ENCODE measurements at regions not wholly inside any gene's neighbourhood (a gene's known extent, or its start where the extent isn't known, plus 50 kb on each side); places are given as distances from the start of the nearest gene placed in this dataset.
"Not testable (repeated sequence)": the region's sequence is repeated elsewhere in the genome, so short reads cannot be mapped to it uniquely, and the experiment has no call there.

DNA sequence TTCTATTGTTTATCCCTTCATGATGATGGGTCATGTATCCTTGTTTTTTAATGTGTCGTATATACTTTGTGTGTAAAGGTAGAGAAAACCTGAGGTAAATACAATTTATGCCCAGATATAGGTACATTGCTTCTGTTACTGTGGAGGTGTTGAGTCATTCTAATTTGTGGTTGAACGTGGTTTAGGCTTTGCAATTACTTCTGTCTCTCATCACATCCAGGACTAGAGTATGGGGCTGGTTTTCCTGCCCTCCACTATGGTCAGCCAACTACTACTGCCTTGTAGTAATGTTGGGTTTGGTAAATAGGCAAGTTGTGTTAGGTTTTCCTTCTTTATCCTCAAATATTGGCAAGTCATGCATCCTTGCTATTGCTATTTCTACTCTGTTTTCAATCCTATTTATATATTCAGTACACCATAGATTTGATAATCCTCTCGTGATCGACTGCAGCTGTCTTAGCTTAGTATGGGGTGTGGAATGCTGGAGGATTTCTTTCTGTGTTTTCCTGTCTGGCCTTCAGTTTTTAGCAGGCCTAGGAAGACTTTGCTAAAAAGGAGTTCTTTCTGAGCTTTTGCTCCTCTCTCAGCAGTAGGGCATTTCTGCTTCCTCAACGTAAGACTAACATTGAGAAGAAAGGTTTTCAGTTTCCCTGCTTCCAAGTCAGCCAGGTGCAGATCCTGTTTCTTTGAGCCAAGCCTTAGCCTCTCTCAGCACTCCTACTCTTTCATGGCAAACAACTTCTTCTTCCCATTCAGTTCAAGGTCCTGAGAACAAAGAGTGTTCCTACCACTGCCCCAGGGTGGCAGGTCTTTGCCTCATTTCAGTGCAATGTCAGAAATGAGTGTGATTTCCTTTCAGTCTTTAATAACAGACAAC is 844.4 kb upstream of the CDH18 start:
- Histone ChIP-seq H3K4me1 (replicated peaks) (no peaks in the 10 kb centered on the region), H3K36me3 (no peaks in the 10 kb centered on the region), H3K9me3 (no peaks in the 10 kb centered on the region), H3K27me3 (replicated peaks; ENCODE audit: insufficient read depth) (no peaks in the 10 kb centered on the region), H3K27ac (no peak overlapping the region), H3K4me3 (no peak overlapping the region)
- DNase-seq (ENCODE audit: low spot score), result no peak
- intact Hi-C loops (cut with DNase I), result no loop called here
- no peak for TF ChIP-seq CTCF (IDR thresholded peaks at IDR 0.05)
- TF ChIP-seq POLR2A (IDR thresholded peaks at IDR 0.05), result no peak
- TF ChIP-seq POLR2AphosphoS5 (IDR thresholded peaks at IDR 0.05), result no peak
- WGBS, result 84% methylated on average over 5 of the region's 5 CpGs

GRCh38 chr5:20825951-20826350 is 838.0 kb upstream of the CDH18 start:
- whole genome bisulfite sequencing, result 88% methylated on average over 1 of the region's 1 CpG
- intact Hi-C loops (cut with DNase I); H3K4me1 ChIP-seq (replicated peaks); H3K27me3 ChIP-seq (replicated peaks; ENCODE audit: insufficient read depth); DNase-seq (ENCODE audit: low spot score); H3K9me3 ChIP-seq; H3K4me3 ChIP-seq; H3K36me3 ChIP-seq; H3K27ac ChIP-seq: not testable (repeated sequence)

DNA sequence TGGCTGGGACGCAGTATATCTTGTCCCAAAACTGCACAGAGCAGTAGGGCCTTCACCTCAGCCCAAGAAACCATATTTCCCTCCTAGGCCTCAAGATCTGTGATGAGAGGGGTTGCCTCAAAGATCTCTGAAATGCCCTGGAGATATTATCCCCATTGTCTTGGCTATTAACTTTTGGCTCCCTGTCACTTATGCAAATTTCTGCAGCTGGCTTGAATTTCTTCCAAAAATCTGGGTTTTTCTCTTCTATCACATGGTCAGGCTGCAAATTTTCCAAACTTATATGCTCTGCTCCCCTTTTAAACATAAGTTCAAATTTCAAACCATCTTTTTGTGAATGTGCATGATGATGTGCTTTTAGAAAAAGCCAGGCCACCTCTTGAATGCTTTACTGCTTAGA is 809.2 kb upstream of the CDH18 start:
- H3K9me3 ChIP-seq; H3K27ac ChIP-seq; H3K4me1 ChIP-seq (replicated peaks); H3K4me3 ChIP-seq; DNase-seq (ENCODE audit: low spot score); H3K36me3 ChIP-seq; intact Hi-C loops (cut with DNase I); H3K27me3 ChIP-seq (replicated peaks; ENCODE audit: insufficient read depth): not testable (repeated sequence)
- 100% methylated on average over 1 of the region's 1 CpG for WGBS

DNA sequence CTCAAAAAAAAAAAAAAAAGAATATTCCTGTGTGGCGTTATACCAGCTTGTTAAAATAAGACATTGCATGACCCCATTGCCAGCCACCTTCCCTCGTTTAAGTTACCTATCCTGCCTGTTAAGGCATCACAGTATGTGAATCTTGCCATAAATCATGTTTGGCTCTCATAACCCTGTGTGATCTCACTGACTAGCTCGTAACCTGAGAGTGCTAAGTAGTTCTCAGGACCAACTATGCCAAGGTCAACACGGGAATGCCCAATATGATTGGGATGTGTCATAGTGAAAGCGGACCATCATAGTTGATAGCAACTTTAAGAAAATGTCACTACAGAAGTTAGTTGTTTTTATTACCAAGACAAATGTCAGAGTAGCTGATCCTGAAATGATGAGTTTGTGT is 796.8 kb upstream of the CDH18 start:
- H3K27ac ChIP-seq; DNase-seq (ENCODE audit: low spot score); H3K27me3 ChIP-seq (replicated peaks; ENCODE audit: insufficient read depth); H3K4me3 ChIP-seq; H3K9me3 ChIP-seq; H3K36me3 ChIP-seq; H3K4me1 ChIP-seq (replicated peaks); intact Hi-C loops (cut with DNase I): not testable (repeated sequence)
- WGBS, result 67% methylated on average over 3 of the region's 5 CpGs

DNA sequence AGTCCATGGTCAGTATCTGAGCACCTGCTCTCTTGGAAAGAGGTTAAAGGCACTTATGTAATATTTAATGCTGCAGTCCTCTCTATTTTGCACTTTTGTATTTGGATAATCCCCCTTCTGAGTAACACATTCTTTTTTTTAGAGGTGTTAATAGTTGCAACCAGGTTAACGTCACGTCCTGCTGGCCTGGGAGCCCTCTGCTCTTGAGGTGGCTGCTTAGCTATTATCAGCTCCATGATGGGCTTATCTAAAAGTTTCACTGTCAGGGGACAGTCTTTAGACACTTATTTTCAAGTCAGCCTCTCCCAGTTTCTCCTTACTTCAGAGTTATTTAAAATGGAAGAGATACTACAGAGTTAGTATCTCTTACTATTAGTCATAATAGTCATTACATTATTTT is 795.5 kb upstream of the CDH18 start:
- H3K36me3 ChIP-seq; H3K4me3 ChIP-seq; intact Hi-C loops (cut with DNase I); H3K27me3 ChIP-seq (replicated peaks; ENCODE audit: insufficient read depth); H3K4me1 ChIP-seq (replicated peaks); H3K9me3 ChIP-seq; H3K27ac ChIP-seq; DNase-seq (ENCODE audit: low spot score): not testable (repeated sequence)
- WGBS, result 88% methylated on average over 2 of the region's 2 CpGs

DNA sequence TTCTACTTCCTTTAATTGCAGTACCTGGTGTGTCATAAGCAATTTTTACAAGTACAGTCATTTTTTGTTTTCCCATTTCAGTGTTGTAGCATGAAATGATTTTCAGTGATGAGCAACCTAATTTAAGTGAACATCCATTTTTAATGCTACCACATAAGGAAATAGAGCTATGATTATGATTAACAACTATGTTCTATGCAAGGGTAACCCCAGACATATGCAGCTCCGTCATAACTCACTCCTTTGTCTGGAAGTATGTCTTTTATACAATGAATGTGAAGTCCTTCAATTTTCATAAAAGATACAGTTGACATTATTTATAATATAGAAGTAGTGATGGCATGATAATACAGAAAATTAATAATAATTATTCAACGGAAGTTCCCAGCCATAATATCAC is 783.3 kb upstream of the CDH18 start:
- H3K27ac ChIP-seq; H3K4me1 ChIP-seq (replicated peaks); H3K4me3 ChIP-seq; H3K36me3 ChIP-seq; DNase-seq (ENCODE audit: low spot score); H3K27me3 ChIP-seq (replicated peaks; ENCODE audit: insufficient read depth); intact Hi-C loops (cut with DNase I); H3K9me3 ChIP-seq: not testable (repeated sequence)
- WGBS, result 84% methylated on average over 2 of the region's 2 CpGs

GRCh38 chr5:20765074-20765473 is 777.1 kb upstream of the CDH18 start:
- DNase-seq (ENCODE audit: low spot score); H3K27me3 ChIP-seq (replicated peaks; ENCODE audit: insufficient read depth); H3K9me3 ChIP-seq; H3K4me1 ChIP-seq (replicated peaks); intact Hi-C loops (cut with DNase I); H3K4me3 ChIP-seq; H3K36me3 ChIP-seq; H3K27ac ChIP-seq: not testable (repeated sequence)
- WGBS, result no CpG with 5 or more reads among the region's 2 CpGs

GRCh38 chr5:20759459-20759858 is 771.5 kb upstream of the CDH18 start:
- DNase-seq (ENCODE audit: low spot score); H3K36me3 ChIP-seq; intact Hi-C loops (cut with DNase I); H3K9me3 ChIP-seq; H3K27ac ChIP-seq; H3K27me3 ChIP-seq (replicated peaks; ENCODE audit: insufficient read depth); H3K4me1 ChIP-seq (replicated peaks); H3K4me3 ChIP-seq: not testable (repeated sequence)

DNA sequence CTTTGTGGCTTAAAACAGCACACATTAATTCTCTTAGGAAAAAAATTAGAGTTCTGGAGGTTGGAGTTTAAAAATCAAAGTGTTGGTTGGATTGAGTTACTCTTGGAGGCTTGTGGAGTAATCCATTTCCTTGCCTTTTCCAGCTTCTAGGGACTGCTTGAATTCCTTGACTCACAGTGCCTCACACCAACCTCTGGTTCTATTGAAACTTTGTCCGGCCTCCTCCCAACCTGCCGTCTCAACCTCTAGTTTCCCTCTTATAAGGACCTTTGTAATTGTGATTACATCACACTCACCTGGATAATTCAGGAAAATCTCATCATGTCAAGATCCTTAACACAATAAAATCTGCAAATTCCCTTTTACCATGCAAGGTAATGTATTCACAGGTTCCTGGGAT is 764.2 kb upstream of the CDH18 start:
- no CpG with 5 or more reads among the region's 2 CpGs for WGBS
- H3K27me3 ChIP-seq (replicated peaks; ENCODE audit: insufficient read depth); DNase-seq (ENCODE audit: low spot score); H3K36me3 ChIP-seq; H3K4me1 ChIP-seq (replicated peaks); intact Hi-C loops (cut with DNase I); H3K4me3 ChIP-seq; H3K9me3 ChIP-seq; H3K27ac ChIP-seq: not testable (repeated sequence)

DNA sequence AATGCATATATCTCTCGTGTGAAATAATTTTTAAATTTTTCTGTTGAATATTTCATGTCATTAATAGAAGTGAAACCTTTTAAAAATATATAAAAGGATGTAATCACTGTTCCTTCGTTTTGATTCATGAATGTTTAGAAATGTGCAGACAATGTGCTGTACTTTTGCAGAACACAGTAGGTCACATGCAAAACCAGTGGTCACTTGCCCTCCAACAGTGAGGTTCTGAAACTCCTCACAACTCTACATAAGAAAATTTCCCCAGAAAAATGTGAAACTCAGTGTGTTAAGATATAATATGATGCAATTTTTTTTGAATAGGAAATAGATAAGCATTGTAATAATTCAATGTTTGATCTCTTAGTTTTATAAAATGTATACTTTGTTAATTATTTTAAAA is 747.7 kb upstream of the CDH18 start:
- DNase-seq (ENCODE audit: low spot score); H3K27ac ChIP-seq; H3K4me3 ChIP-seq; H3K27me3 ChIP-seq (replicated peaks; ENCODE audit: insufficient read depth); intact Hi-C loops (cut with DNase I); H3K9me3 ChIP-seq; H3K36me3 ChIP-seq; H3K4me1 ChIP-seq (replicated peaks): not testable (repeated sequence)
- WGBS, result 62% methylated on average over 2 of the region's 2 CpGs

DNA sequence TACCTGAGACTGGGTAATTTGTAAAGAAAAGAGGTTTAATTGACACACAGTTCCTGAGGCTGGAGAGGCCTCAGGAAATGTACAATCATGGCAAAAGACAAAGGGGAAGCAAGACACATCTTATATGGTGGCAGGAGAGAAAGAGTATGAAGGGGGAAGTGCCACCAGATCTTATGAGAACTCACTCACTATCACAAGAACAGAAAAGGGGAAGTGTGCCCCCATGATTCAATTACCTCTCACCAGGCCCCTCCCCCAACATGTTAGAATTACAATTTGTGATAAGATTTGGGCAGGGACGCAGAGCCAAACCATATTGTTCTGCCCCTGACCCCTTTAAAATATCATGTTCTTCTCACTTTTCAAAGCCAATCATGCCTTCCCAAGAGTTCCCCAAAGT is 744.2 kb upstream of the CDH18 start:
- DNase-seq (ENCODE audit: low spot score); H3K4me1 ChIP-seq (replicated peaks); H3K9me3 ChIP-seq; H3K36me3 ChIP-seq; H3K27me3 ChIP-seq (replicated peaks; ENCODE audit: insufficient read depth); intact Hi-C loops (cut with DNase I); H3K4me3 ChIP-seq; H3K27ac ChIP-seq: not testable (repeated sequence)
- 76% methylated on average over 1 of the region's 1 CpG for WGBS

GRCh38 chr5:20721286-20721685 is 733.3 kb upstream of the CDH18 start:
- H3K9me3 ChIP-seq; DNase-seq (ENCODE audit: low spot score); H3K4me1 ChIP-seq (replicated peaks); H3K36me3 ChIP-seq; H3K27ac ChIP-seq; H3K27me3 ChIP-seq (replicated peaks; ENCODE audit: insufficient read depth); intact Hi-C loops (cut with DNase I); H3K4me3 ChIP-seq: not testable (repeated sequence)
- WGBS, result 77% methylated on average over 2 of the region's 3 CpGs
